PC-9 (cell line): ENCODE measurements at regions not wholly inside any gene's neighbourhood (a gene's known extent, or its start where the extent isn't known, plus 50 kb on each side); places are given as distances from the start of the nearest gene placed in this dataset.

ENCODE experiments used
- EZH2 ChIP-seq: fragments of 200-600 bp; sonication (generic); IDR thresholded peaks from 2 replicates; pipeline ENCODE4 v1.8.0; 2017; ENCODE audit warnings: antibody characterized with exemption, low read depth
- TF ChIP-seq, protein P1 (sequence below): fragments of 200-600 bp; sonication (generic); conservative IDR thresholded peaks from 2 replicates; pipeline ENCODE4 v1.6.1; 2017; ENCODE audit warnings: mixed run types, antibody characterized with exemption, mild to moderate bottlenecking, moderate library complexity

DNA sequence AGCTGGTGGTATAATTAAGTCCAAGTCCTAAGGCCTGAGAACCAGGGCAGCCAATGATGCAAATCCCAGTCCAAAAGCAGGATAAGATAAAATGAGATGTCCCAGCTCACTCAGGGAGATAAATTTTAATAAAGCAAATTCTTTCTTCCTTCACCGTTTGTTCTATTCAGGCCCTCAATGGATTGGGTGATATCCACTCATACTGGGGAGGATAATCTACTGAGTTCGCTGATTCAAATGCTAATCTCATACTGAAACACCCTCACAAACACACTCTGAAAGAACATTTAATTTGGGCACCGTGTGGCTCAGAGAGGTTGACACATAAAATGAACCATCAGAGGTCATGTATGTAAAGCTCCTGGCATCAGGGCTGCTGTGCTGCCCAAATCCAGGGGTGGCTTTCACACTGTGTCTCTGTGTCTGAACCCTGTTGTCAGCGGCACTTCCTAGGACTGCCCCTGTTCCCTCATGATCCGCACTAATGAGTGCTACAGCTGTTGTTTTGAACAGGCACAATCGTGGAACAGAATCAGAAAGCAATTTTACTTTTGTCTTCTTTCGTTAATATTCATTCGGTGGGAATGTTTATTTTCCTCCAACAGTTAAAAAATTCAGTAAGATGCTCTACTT, 428.5 kb upstream of the FBXO33 start:
- TF ChIP-seq EZH2 = no peak
- TF ChIP-seq, protein P1, sequence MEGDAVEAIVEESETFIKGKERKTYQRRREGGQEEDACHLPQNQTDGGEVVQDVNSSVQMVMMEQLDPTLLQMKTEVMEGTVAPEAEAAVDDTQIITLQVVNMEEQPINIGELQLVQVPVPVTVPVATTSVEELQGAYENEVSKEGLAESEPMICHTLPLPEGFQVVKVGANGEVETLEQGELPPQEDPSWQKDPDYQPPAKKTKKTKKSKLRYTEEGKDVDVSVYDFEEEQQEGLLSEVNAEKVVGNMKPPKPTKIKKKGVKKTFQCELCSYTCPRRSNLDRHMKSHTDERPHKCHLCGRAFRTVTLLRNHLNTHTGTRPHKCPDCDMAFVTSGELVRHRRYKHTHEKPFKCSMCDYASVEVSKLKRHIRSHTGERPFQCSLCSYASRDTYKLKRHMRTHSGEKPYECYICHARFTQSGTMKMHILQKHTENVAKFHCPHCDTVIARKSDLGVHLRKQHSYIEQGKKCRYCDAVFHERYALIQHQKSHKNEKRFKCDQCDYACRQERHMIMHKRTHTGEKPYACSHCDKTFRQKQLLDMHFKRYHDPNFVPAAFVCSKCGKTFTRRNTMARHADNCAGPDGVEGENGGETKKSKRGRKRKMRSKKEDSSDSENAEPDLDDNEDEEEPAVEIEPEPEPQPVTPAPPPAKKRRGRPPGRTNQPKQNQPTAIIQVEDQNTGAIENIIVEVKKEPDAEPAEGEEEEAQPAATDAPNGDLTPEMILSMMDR = no peak
